ENCODE measurements at regions not wholly inside any gene's neighbourhood (a gene's known extent, or its start where the extent isn't known, plus 50 kb on each side); places are given as distances from the start of the nearest gene placed in this dataset.

GRCh38 chr9:14399756-14400657, 86.1 kb upstream of the NFIB start:
- no peak for DNase-seq (ENCODE audit: low read depth, low spot score)

GRCh38 chr9:14398473-14398872, 84.5 kb upstream of the NFIB start:
- DNase-seq (ENCODE audit: low read depth, low spot score): no peak

GRCh38 chr9:14396171-14396570, 82.2 kb upstream of the NFIB start:
- DNase-seq (ENCODE audit: low read depth, low spot score): no peak

- no peak for DNase-seq (ENCODE audit: low read depth, low spot score)
Measured at GRCh38 chr9:14395317-14396082, 81.6 kb upstream of the NFIB start.

GRCh38 chr9:14393418-14393817, 79.5 kb upstream of the NFIB start:
- DNase-seq (ENCODE audit: low read depth, low spot score): no peak

GRCh38 chr9:14391620-14392019, 77.7 kb upstream of the NFIB start:
- DNase-seq (ENCODE audit: low read depth, low spot score): no peak

- no peak for DNase-seq (ENCODE audit: low read depth, low spot score)
Measured at GRCh38 chr9:14389657-14390056, 75.7 kb upstream of the NFIB start.

- DNase-seq (ENCODE audit: low read depth, low spot score): no peak
Measured at GRCh38 chr9:14389146-14389545, 75.2 kb upstream of the NFIB start.

GRCh38 chr9:14383773-14384172, 69.8 kb upstream of the NFIB start:
- DNase-seq (ENCODE audit: low read depth, low spot score): no peak

GRCh38 chr9:14383294-14383693, 69.4 kb upstream of the NFIB start:
- DNase-seq (ENCODE audit: low read depth, low spot score): no peak

GRCh38 chr9:14380061-14380836, 66.3 kb upstream of the NFIB start:
- no peak for DNase-seq (ENCODE audit: low read depth, low spot score)

- no peak for DNase-seq (ENCODE audit: low read depth, low spot score)
Measured at GRCh38 chr9:14379280-14379679, 65.3 kb upstream of the NFIB start.

GRCh38 chr9:14373706-14374105, 59.8 kb upstream of the NFIB start:
- DNase-seq (ENCODE audit: low read depth, low spot score): no peak

- DNase-seq (ENCODE audit: low read depth, low spot score): no peak
Measured at GRCh38 chr9:14373336-14373666, 59.4 kb upstream of the NFIB start.

- no peak for DNase-seq (ENCODE audit: low read depth, low spot score)
Measured at GRCh38 chr9:14372437-14373335, 58.7 kb upstream of the NFIB start.

GRCh38 chr9:14369011-14369410, 55.1 kb upstream of the NFIB start:
- DNase-seq (ENCODE audit: low read depth, low spot score): no peak

GRCh38 chr9:14366076-14366475, 52.1 kb upstream of the NFIB start:
- DNase-seq (ENCODE audit: low read depth, low spot score): no peak

GRCh38 chr9:14365670-14366069, 51.7 kb upstream of the NFIB start:
- no peak for DNase-seq (ENCODE audit: low read depth, low spot score)
